ENCODE measurements at regions not wholly inside any gene's neighbourhood (a gene's known extent, or its start where the extent isn't known, plus 50 kb on each side); places are given as distances from the start of the nearest gene placed in this dataset.

DNA sequence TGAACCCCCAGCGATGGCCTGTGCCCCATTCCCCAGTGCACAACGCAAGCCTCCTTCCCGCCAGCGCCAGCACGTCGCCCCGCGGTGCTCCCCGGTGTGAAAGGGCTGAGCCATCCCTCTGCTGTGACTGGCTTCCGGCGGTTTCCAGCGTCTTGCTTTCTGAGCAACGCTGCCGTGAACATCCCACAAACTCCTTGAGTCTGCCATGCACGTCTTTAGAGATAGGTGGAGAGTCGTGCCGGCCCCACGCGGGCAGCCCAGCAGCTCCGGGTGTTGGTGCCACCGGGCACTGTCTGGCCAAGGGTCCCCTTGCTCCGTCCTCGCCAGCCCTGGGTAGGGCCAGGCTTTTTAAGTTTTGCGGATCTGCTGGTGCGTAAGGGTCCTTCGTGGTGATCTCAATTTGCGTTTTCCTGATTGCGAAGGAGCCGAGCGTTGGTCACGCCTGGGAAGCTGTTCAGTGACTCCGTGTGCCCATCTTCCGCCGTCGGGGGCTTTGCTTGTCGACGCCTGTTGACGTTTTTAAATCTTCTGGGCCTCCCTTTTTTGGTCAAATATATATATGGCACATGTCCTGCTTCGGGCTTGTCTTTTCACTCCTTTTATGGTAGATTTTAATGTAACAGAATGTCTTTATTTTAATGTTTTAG, 70.6 kb downstream of the FOXL3 start:
- TF ChIP-seq, protein P1, sequence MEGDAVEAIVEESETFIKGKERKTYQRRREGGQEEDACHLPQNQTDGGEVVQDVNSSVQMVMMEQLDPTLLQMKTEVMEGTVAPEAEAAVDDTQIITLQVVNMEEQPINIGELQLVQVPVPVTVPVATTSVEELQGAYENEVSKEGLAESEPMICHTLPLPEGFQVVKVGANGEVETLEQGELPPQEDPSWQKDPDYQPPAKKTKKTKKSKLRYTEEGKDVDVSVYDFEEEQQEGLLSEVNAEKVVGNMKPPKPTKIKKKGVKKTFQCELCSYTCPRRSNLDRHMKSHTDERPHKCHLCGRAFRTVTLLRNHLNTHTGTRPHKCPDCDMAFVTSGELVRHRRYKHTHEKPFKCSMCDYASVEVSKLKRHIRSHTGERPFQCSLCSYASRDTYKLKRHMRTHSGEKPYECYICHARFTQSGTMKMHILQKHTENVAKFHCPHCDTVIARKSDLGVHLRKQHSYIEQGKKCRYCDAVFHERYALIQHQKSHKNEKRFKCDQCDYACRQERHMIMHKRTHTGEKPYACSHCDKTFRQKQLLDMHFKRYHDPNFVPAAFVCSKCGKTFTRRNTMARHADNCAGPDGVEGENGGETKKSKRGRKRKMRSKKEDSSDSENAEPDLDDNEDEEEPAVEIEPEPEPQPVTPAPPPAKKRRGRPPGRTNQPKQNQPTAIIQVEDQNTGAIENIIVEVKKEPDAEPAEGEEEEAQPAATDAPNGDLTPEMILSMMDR (conservative IDR thresholded peaks at IDR 0.05; ENCODE audit: low read depth, low read length), result no peak
- TF ChIP-seq EZH2 (IDR thresholded peaks at IDR 0.05; ENCODE audit: low read length, unreplicated experiment), result no peak
